GM19035 (cell line): ENCODE measurements at regions not wholly inside any gene's neighbourhood (a gene's known extent, or its start where the extent isn't known, plus 50 kb on each side); places are given as distances from the start of the nearest gene placed in this dataset.
"Not testable (repeated sequence)": the region's sequence is repeated elsewhere in the genome, so short reads cannot be mapped to it uniquely, and the experiment has no call there.

ENCODE experiments used
- ATAC-seq: cut with Tn5 transposase; IDR thresholded peaks from one replicate; pipeline ENCODE4 v1.9.1; 2021; ENCODE audit not compliant: unreplicated experiment

- no peak for ATAC-seq
Observed at GRCh38 chr17:77798031-77798430, 160.5 kb upstream of the TNRC6C start.

GRCh38 chr17:77798481-77798880 is 160.0 kb upstream of the TNRC6C start:
- no peak for ATAC-seq

- no peak for ATAC-seq
Observed at GRCh38 chr17:77800816-77801215, 157.7 kb upstream of the TNRC6C start.

GRCh38 chr17:77801545-77802332 is 156.8 kb upstream of the TNRC6C start:
- ATAC-seq, result no peak

- ATAC-seq, result no peak
Observed at GRCh38 chr17:77802333-77802615, 156.2 kb upstream of the TNRC6C start.

- ATAC-seq, result no peak
Observed at GRCh38 chr17:77802811-77803220, 155.7 kb upstream of the TNRC6C start.

- no peak for ATAC-seq
Observed at GRCh38 chr17:77803726-77804125, 154.8 kb upstream of the TNRC6C start.

- ATAC-seq, result no peak
Observed at GRCh38 chr17:77804796-77805426, 153.6 kb upstream of the TNRC6C start.

GRCh38 chr17:77805970-77806369 is 152.5 kb upstream of the TNRC6C start:
- ATAC-seq, result not testable (repeated sequence)

GRCh38 chr17:77807051-77807745 is 151.3 kb upstream of the TNRC6C start:
- ATAC-seq, result no peak

GRCh38 chr17:77807746-77808441 is 150.6 kb upstream of the TNRC6C start:
- ATAC-seq, result no peak

GRCh38 chr17:77808686-77809425 is 149.6 kb upstream of the TNRC6C start:
- no peak for ATAC-seq

GRCh38 chr17:77809814-77810213 is 148.7 kb upstream of the TNRC6C start:
- no peak for ATAC-seq

- ATAC-seq, result no peak
Observed at GRCh38 chr17:77810536-77810935, 148.0 kb upstream of the TNRC6C start.

GRCh38 chr17:77811521-77811920 is 147.0 kb upstream of the TNRC6C start:
- no peak for ATAC-seq

- ATAC-seq, result no peak
Observed at GRCh38 chr17:77814091-77814772, 144.3 kb upstream of the TNRC6C start.

- ATAC-seq, result no peak
Observed at GRCh38 chr17:77815127-77815905, 143.2 kb upstream of the TNRC6C start.

- ATAC-seq, result no peak
Observed at GRCh38 chr17:77817953-77818352, 140.6 kb upstream of the TNRC6C start.

- ATAC-seq, result no peak
Observed at GRCh38 chr17:77819497-77819896, 139.0 kb upstream of the TNRC6C start.

- no peak for ATAC-seq
Observed at GRCh38 chr17:77821114-77821513, 137.4 kb upstream of the TNRC6C start.
